PC-3 (cell line): ENCODE measurements at regions not wholly inside any gene's neighbourhood (a gene's known extent, or its start where the extent isn't known, plus 50 kb on each side); places are given as distances from the start of the nearest gene placed in this dataset.

Experiments used
- ATAC-seq: fragments of 200-7000 bp; cut with Tn5 transposase; 2 replicates; pipeline ENCODE4 v1.9.1; 2020; ENCODE audit warnings: mild to moderate bottlenecking, moderate library complexity
- BruUV-seq: library from RNA; stranded (reverse); fragments of 400-500 nt; replicated peaks from 2 replicates; lab custom pipeline; 2021; lab: Mats Ljungman, UMichigan
- CTCF ChIA-PET: fragments of 300-600 bp; sonication (Branson Sonifier 250); formaldehyde crosslinking; loops from one replicate; lab custom pipeline; 2022; ENCODE audit warnings: antibody characterized with exemption; lab: Charles Lee
- POLR2A ChIA-PET: fragments of 300-600 bp; sonication (Branson Sonifier 250); formaldehyde crosslinking; loops from one replicate; lab custom pipeline; 2022; ENCODE audit warnings: antibody characterized with exemption; ENCODE audit not compliant: unreplicated experiment; lab: Charles Lee
- DNase-seq: peaks from one replicate; pipeline ENCODE4 v3.0.0-alpha.2; 2015
- H2AFZ ChIP-seq: fragments of 300-600 bp; sonication (generic); 2 replicates; pipeline ENCODE4 v1.6.0; 2016; ENCODE audit warnings: antibody characterized with exemption, low read length
- H3F3A ChIP-seq: fragments of 300-600 bp; sonication (generic); one replicate; pipeline ENCODE4 v1.6.0; 2017; ENCODE audit warnings: antibody characterized with exemption, low read length, control low read depth, mild to moderate bottlenecking; ENCODE audit not compliant: unreplicated experiment
- H3K27ac ChIP-seq: fragments of 300-600 bp; sonication (generic); 2 replicates; pipeline ENCODE4 v1.5.1; 2016; ENCODE audit warnings: mild to moderate bottlenecking, low read length
- H3K27me3 ChIP-seq: fragments of 300-600 bp; sonication (generic); 2 replicates; pipeline ENCODE4 v1.6.1; 2016; ENCODE audit warnings: low read length, mixed read lengths
- H3K36me3 ChIP-seq: fragments of 300-600 bp; sonication (generic); 2 replicates; pipeline ENCODE4 v1.6.1; 2016; ENCODE audit warnings: low read depth, mixed run types, low read length, mixed read lengths
- H3K4me1 ChIP-seq: fragments of 300-600 bp; sonication (generic); 2 replicates; pipeline ENCODE4 v1.5.1; 2016; ENCODE audit warnings: low read length; ENCODE audit not compliant: insufficient read depth
- H3K4me2 ChIP-seq: fragments of 300-600 bp; sonication (generic); 2 replicates; pipeline ENCODE4 v1.6.0; 2016; ENCODE audit warnings: low read length
- H3K4me3 ChIP-seq: fragments of 300-600 bp; sonication (generic); 2 replicates; pipeline ENCODE4 v1.5.1; 2016; ENCODE audit warnings: mild to moderate bottlenecking, low read length, mixed read lengths
- H3K79me2 ChIP-seq: fragments of 300-600 bp; sonication (generic); 2 replicates; pipeline ENCODE4 v1.6.1; 2017; ENCODE audit warnings: low read length, mixed read lengths
- H3K9ac ChIP-seq: fragments of 300-600 bp; sonication (generic); 2 replicates; pipeline ENCODE4 v1.6.0; 2016; ENCODE audit warnings: mild to moderate bottlenecking, low read length
- H3K9me2 ChIP-seq: fragments of 300-600 bp; sonication (generic); replicated peaks from 2 replicates; pipeline ENCODE4 v1.6.1; 2016; ENCODE audit warnings: mixed run types, low read length, mixed read lengths
- H3K9me3 ChIP-seq: fragments of 300-600 bp; sonication (generic); 2 replicates; pipeline ENCODE4 v1.6.1; 2016; ENCODE audit warnings: low read length, mixed read lengths
- H4K20me1 ChIP-seq: fragments of 300-600 bp; sonication (generic); 2 replicates; pipeline ENCODE4 v1.6.1; 2016; ENCODE audit warnings: low read length, mixed read lengths
- EZH2 ChIP-seq: fragments of 300-600 bp; sonication (generic); IDR thresholded peaks from one replicate; pipeline ENCODE4 v1.6.1; 2017; ENCODE audit warnings: antibody characterized with exemption, mild to moderate bottlenecking, low read length; ENCODE audit not compliant: unreplicated experiment
- EZH2phosphoT487 ChIP-seq: fragments of 300-600 bp; sonication (generic); IDR thresholded peaks from 2 replicates; pipeline ENCODE4 v1.6.1; 2018; ENCODE audit warnings: mild to moderate bottlenecking, antibody characterized with exemption, low read length, borderline replicate concordance
- intact Hi-C: fragments of 100-400 bp; cut with micrococcal nuclease; formaldehyde crosslinking; loops from 2 replicates; pipeline ENCODE4 v1.9.0; 2023
- TF ChIP-seq, protein P1 (sequence below): fragments of 300-600 bp; sonication (generic); conservative IDR thresholded peaks from 2 replicates; pipeline ENCODE4 v1.5.1; 2017; ENCODE audit warnings: antibody characterized with exemption, low read depth, mild to moderate bottlenecking, low read length

DNA sequence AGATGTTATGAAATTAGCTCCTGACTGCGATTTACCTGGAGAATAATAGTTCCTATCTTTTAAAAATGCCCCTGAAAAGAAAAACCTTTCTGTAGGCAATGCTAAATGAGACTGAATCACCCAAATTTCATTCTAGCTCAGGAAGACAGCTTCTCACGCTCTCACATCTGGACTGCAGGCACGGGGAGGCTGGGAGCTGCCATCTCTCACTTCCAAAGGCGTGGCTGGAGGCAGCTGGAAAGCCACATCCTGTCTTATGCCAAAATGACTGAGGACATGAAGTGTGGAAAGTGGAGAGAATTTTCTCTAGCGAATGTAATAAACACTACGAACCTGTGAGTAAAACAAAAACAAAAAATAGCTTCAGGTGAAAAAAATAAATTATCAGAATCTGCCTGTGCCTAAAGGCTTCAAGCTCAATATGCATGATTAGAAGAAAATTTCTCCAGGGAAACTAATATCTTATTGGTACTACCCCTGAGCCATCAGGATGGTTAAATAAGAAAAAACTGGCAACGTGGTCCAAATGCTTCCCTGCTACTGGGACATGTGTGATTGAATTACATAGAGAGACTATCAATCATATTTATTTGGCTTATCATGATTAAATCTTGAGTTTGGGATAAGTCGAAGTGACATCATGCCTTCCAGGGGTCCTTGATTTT, 58.1 kb upstream of the UBL3 start:
- BruUV-seq = no TSS peak
- Histone ChIP-seq H3K4me2 (peak overlapping the region; percentile 5; the same call in 1 of the 2 replicates), H3K36me3 (no peaks in the 10 kb centered on the region), H3K27ac (no peak overlapping the region), H3K9me3 (no peaks in the 10 kb centered on the region), H3K9ac (no peak overlapping the region), H3K27me3 (no peaks in the 10 kb centered on the region), H3K79me2 (no peaks in the 10 kb centered on the region), H3K4me1 (peaks cover 32% of the 10 kb centered on the region), H3K4me3 (no peak overlapping the region), H4K20me1 (no peaks in the 10 kb centered on the region), H2AFZ (no peak overlapping the region), H3K9me2 (no peaks in the 10 kb centered on the region), H3F3A (no peaks in the 10 kb centered on the region)
- ATAC-seq (peak; percentile 49), DNase-seq (peak; percentile 42)
- POLR2A ChIA-PET = no interaction called here
- intact Hi-C loops = loop anchor here (5.0 kb wide), 1 partner anchor 61 kb away; no protein-coding TSS in a partner anchor
- TF ChIP-seq, protein P1, sequence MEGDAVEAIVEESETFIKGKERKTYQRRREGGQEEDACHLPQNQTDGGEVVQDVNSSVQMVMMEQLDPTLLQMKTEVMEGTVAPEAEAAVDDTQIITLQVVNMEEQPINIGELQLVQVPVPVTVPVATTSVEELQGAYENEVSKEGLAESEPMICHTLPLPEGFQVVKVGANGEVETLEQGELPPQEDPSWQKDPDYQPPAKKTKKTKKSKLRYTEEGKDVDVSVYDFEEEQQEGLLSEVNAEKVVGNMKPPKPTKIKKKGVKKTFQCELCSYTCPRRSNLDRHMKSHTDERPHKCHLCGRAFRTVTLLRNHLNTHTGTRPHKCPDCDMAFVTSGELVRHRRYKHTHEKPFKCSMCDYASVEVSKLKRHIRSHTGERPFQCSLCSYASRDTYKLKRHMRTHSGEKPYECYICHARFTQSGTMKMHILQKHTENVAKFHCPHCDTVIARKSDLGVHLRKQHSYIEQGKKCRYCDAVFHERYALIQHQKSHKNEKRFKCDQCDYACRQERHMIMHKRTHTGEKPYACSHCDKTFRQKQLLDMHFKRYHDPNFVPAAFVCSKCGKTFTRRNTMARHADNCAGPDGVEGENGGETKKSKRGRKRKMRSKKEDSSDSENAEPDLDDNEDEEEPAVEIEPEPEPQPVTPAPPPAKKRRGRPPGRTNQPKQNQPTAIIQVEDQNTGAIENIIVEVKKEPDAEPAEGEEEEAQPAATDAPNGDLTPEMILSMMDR = no peak
- no peak for TF ChIP-seq EZH2phosphoT487
- no peak for TF ChIP-seq EZH2
- CTCF ChIA-PET = interaction anchor here (0.6 to 1.1 kb wide), 3 partner anchors 13 to 25 kb away, joined by 3 to 5 read pairs (median 3); no protein-coding TSS in a partner anchor

DNA sequence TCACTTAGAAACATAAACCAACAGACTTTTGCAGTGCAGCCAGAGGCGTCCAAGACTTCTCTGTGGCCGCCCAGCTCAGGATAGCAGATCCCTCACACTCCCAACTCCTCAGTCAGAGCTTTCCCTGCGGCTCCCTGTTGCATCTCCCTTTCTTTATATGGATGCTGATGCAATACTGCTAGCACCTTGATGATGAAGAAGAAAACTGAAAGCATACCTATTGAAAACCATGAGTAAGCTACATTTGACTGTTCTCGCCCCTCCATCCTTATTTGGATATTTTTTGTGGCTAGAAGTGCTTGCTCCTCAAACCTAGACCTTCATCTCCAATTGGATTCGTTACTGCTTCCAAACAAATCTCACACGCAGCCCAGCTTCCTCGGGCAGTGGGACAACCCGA, 57.3 kb upstream of the UBL3 start:
- TF ChIP-seq, protein P1 = no peak
- TF ChIP-seq EZH2phosphoT487 = no peak
- TF ChIP-seq EZH2 = no peak
- intact Hi-C loops = loop anchor here (5.0 kb wide), 1 partner anchor 60 kb away; no protein-coding TSS in a partner anchor
- Histone ChIP-seq H3F3A (no peaks in the 10 kb centered on the region), H4K20me1 (no peaks in the 10 kb centered on the region), H3K9me2 (no peaks in the 10 kb centered on the region), H3K9me3 (no peaks in the 10 kb centered on the region), H3K36me3 (no peaks in the 10 kb centered on the region), H3K79me2 (no peaks in the 10 kb centered on the region), H3K4me2 (no peak overlapping the region), H3K9ac (no peak overlapping the region), H2AFZ (no peak overlapping the region), H3K27me3 (no peaks in the 10 kb centered on the region), H3K4me1 (peaks cover 35% of the 10 kb centered on the region), H3K4me3 (no peak overlapping the region), H3K27ac (no peak overlapping the region)
- DNase-seq (no peak), ATAC-seq (no peak)
- ChIA-PET CTCF (interaction anchor here (1.1 kb wide), 1 partner anchor 16 kb away, joined by 3 read pairs; no protein-coding TSS in a partner anchor), POLR2A (no interaction called here)
- no TSS peak for BruUV-seq

DNA sequence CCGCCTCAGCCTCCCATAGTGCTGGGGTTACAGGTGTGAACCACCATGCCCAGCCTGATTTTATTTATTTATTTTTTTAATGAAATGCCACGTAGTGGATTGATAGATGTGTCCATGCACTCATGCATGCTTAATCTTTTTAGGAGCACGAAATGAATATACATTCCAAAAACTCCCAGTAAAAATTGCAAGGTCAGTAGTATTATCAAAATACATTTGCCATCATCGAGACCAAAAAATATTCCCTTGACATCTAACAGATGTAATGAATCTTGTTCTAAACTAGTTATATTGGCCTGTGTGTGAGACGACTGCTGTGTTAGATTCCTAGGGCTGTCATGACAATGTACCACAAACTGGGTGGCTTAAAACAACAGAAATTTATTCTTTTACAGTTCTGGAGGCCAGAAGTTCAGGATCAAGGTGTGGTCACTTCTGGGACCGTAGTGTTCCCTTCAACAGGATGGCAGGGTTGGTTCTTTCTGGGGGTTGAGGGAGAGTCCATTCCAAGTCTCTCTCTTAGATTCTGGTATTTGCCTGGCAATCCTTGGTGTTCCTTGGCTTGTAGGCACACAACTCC, 56.1 kb upstream of the UBL3 start:
- DNase-seq = no peak
- no peaks in the 10 kb centered on the region for H3F3A ChIP-seq
- no peak overlapping the region for H3K9ac ChIP-seq
- no peaks in the 10 kb centered on the region for H4K20me1 ChIP-seq
- H3K36me3 ChIP-seq = no peaks in the 10 kb centered on the region
- no peak overlapping the region for H3K4me3 ChIP-seq
- no peak for ATAC-seq
- TF ChIP-seq, protein P1 = no peak
- TF ChIP-seq EZH2phosphoT487 (no peak), EZH2 (no peak)
- CTCF ChIA-PET = interaction anchor here (1.1 kb wide), 1 partner anchor 17 kb away, joined by 3 read pairs; no protein-coding TSS in a partner anchor
- H2AFZ ChIP-seq = no peak overlapping the region
- H3K9me2 ChIP-seq = no peaks in the 10 kb centered on the region
- H3K27ac ChIP-seq = no peak overlapping the region
- H3K27me3 ChIP-seq = no peaks in the 10 kb centered on the region
- no TSS peak for BruUV-seq
- no peaks in the 10 kb centered on the region for H3K79me2 ChIP-seq
- intact Hi-C loops = loop anchor here (5.0 kb wide), 1 partner anchor 59 kb away; no protein-coding TSS in a partner anchor
- no peak overlapping the region for H3K4me2 ChIP-seq
- POLR2A ChIA-PET = no interaction called here
- no peaks in the 10 kb centered on the region for H3K9me3 ChIP-seq
- H3K4me1 ChIP-seq = peaks cover 46% of the 10 kb centered on the region
